ENCODE measurements at regions not wholly inside any gene's neighbourhood (a gene's known extent, or its start where the extent isn't known, plus 50 kb on each side); places are given as distances from the start of the nearest gene placed in this dataset.

GRCh38 chr13:22325761-22326160 lies 654.9 kb downstream of the FGF9 start:
- intact Hi-C loops (cut with micrococcal nuclease): no loop called here
- DNase-seq: no peak
- no peaks in the 10 kb centered on the region for H3K27me3 ChIP-seq (replicated peaks in 1 of 4; ENCODE audit: control extremely low read depth in 1 of 4, control insufficient read depth in 3 of 4, insufficient read depth in 4 of 4, low read length in 3 of 4)
- no peak overlapping the region for H3K27ac ChIP-seq (ENCODE audit: low read length in 2 of 2)
- Mint-ChIP-seq H3K9me3 (ENCODE audit: insufficient read depth) (no peaks in the 10 kb centered on the region), H3K27ac (no peak overlapping the region), H3K4me1 (no peaks in the 10 kb centered on the region), H3K4me3 (no peak overlapping the region), H3K27me3 (no peaks in the 10 kb centered on the region)
- no peaks in the 10 kb centered on the region for H3K79me2 ChIP-seq (ENCODE audit: control insufficient read depth, insufficient read depth, low read length)
- ChIA-PET POLR2A (no interaction called here), CTCF (no interaction called here)
- no peak overlapping the region for H2AFZ ChIP-seq (ENCODE audit: insufficient read depth, low read depth, low read length, poor library complexity, severe bottlenecking)
- H3K9me3 ChIP-seq (ENCODE audit: control extremely low read depth in 1 of 3, control insufficient read depth in 2 of 3, insufficient read depth in 1 of 3, low read length in 2 of 3): no peaks in the 10 kb centered on the region
- TF ChIP-seq EZH2 (IDR thresholded peaks at IDR 0.05; ENCODE audit: borderline replicate concordance, insufficient read depth, low read depth, low read length, poor library complexity, severe bottlenecking) (no peak), CTCF (IDR thresholded peaks at IDR 0.05) (no peak)
- ATAC-seq (ENCODE audit: low read depth): no peak
- H3K4me1 ChIP-seq (ENCODE audit: control insufficient read depth in 2 of 2, insufficient read depth in 2 of 2, low read length in 2 of 2): no peaks in the 10 kb centered on the region
- H4K20me1 ChIP-seq (ENCODE audit: control insufficient read depth, insufficient read depth, low read length, poor library complexity, severe bottlenecking): no peaks in the 10 kb centered on the region
- no peaks in the 10 kb centered on the region for H3K36me3 ChIP-seq (replicated peaks in 1 of 2; ENCODE audit: control extremely low read depth in 1 of 2, control insufficient read depth in 1 of 2, extremely low read depth in 1 of 2, insufficient read depth in 2 of 2, low read length in 1 of 2)
- no peak overlapping the region for H3K4me3 ChIP-seq (ENCODE audit: control extremely low read depth in 1 of 5, extremely low read depth in 1 of 5, insufficient read depth in 1 of 5, low read depth in 2 of 5, low read length in 4 of 5)
- WGBS (ENCODE audit: insufficient coverage): 86% methylated on average over 2 of the region's 3 CpGs
- no peak overlapping the region for H3K4me2 ChIP-seq (replicated peaks; ENCODE audit: low read depth, low read length, poor library complexity, severe bottlenecking)
- no peak overlapping the region for H3K9ac ChIP-seq (ENCODE audit: low read length)

DNA sequence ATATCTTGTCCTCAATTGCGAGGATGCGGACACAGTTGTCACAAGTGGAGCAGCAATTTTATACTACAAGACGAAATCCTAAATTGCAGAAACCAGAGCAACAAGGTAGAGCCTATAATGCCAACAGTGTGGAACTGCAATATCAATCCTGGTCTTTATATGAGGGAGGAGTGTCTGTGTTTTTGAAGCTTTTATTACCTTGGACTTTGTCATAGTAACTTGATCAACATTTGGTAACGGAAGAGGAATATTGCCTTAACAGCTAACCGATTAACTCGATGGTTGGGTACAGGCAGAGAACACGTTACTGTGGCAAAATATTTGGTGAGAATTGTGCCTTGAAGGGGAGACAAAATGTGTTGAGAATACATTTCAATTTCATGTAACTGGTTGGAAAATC lies 661.5 kb downstream of the FGF9 start:
- Histone ChIP-seq H3K4me2 (replicated peaks; ENCODE audit: low read depth, low read length, poor library complexity, severe bottlenecking) (no peak overlapping the region), H3K79me2 (ENCODE audit: control insufficient read depth, insufficient read depth, low read length) (no peaks in the 10 kb centered on the region), H3K4me3 (ENCODE audit: control extremely low read depth in 1 of 5, extremely low read depth in 1 of 5, insufficient read depth in 1 of 5, low read depth in 2 of 5, low read length in 4 of 5) (no peak overlapping the region), H3K27ac (ENCODE audit: low read length in 2 of 2) (no peak overlapping the region), H4K20me1 (ENCODE audit: control insufficient read depth, insufficient read depth, low read length, poor library complexity, severe bottlenecking) (no peaks in the 10 kb centered on the region), H3K9ac (ENCODE audit: low read length) (no peak overlapping the region), H2AFZ (ENCODE audit: insufficient read depth, low read depth, low read length, poor library complexity, severe bottlenecking) (no peak overlapping the region), H3K27me3 (replicated peaks in 1 of 4; ENCODE audit: control extremely low read depth in 1 of 4, control insufficient read depth in 3 of 4, insufficient read depth in 4 of 4, low read length in 3 of 4) (no peaks in the 10 kb centered on the region), H3K36me3 (replicated peaks in 1 of 2; ENCODE audit: control extremely low read depth in 1 of 2, control insufficient read depth in 1 of 2, extremely low read depth in 1 of 2, insufficient read depth in 2 of 2, low read length in 1 of 2) (no peaks in the 10 kb centered on the region), H3K9me3 (ENCODE audit: control extremely low read depth in 1 of 3, control insufficient read depth in 2 of 3, insufficient read depth in 1 of 3, low read length in 2 of 3) (peaks cover 0 to 1% (median 0%) of the 10 kb centered on the region in 3 donors), H3K4me1 (ENCODE audit: control insufficient read depth in 2 of 2, insufficient read depth in 2 of 2, low read length in 2 of 2) (no peaks in the 10 kb centered on the region)
- Mint-ChIP-seq H3K4me1 (peaks cover 5% of the 10 kb centered on the region), H3K4me3 (no peak overlapping the region), H3K9me3 (ENCODE audit: insufficient read depth) (peaks cover 3% of the 10 kb centered on the region), H3K27me3 (no peaks in the 10 kb centered on the region), H3K27ac (no peak overlapping the region)
- intact Hi-C loops (cut with micrococcal nuclease): no loop called here
- ChIA-PET POLR2A (no interaction called here), CTCF (no interaction called here)
- DNase-seq (no peak), ATAC-seq (ENCODE audit: low read depth) (no peak)
- no peak for TF ChIP-seq CTCF (IDR thresholded peaks at IDR 0.05)
- TF ChIP-seq EZH2 (IDR thresholded peaks at IDR 0.05; ENCODE audit: borderline replicate concordance, insufficient read depth, low read depth, low read length, poor library complexity, severe bottlenecking): no peak
- WGBS (ENCODE audit: insufficient coverage): 92% methylated on average over 4 of the region's 7 CpGs

Data from B cell (primary cell).